Lower lobe of right lung (tissue), 2 donors: ENCODE measurements at regions not wholly inside any gene's neighbourhood (a gene's known extent, or its start where the extent isn't known, plus 50 kb on each side); places are given as distances from the start of the nearest gene placed in this dataset.
"Not testable (repeated sequence)": the region's sequence is repeated elsewhere in the genome, so short reads cannot be mapped to it uniquely, and the experiment has no call there.

Experiments used
- ATAC-seq, 2 donors: fragments of 200-7000 bp; cut with Tn5 transposase; one replicate each; pipeline ENCODE4 v1.9.1; 2020 to 2022; ENCODE audit warnings: mild to moderate bottlenecking in 2 of 2, moderate library complexity in 2 of 2
- DNase-seq: peaks from one replicate; pipeline ENCODE4 v3.0.0-alpha.2; 2020
- H3K27ac ChIP-seq: fragments of 200-600 bp; one replicate; pipeline ENCODE4 v1.8.0; 2022
- H3K27me3 ChIP-seq: fragments of 200-600 bp; one replicate; pipeline ENCODE4 v1.8.0; 2022; ENCODE audit warnings: low read depth
- H3K36me3 ChIP-seq: fragments of 200-600 bp; one replicate; pipeline ENCODE4 v1.8.0; 2022; ENCODE audit warnings: mild to moderate bottlenecking
- H3K4me1 ChIP-seq: fragments of 200-600 bp; one replicate; pipeline ENCODE4 v1.8.0; 2022
- H3K4me3 ChIP-seq: fragments of 200-600 bp; one replicate; pipeline ENCODE4 v1.8.0; 2022; ENCODE audit warnings: mild to moderate bottlenecking
- H3K9me3 ChIP-seq: fragments of 200-600 bp; one replicate; pipeline ENCODE4 v1.8.0; 2022
- CTCF ChIP-seq: fragments of 200-600 bp; IDR thresholded peaks from one replicate; pipeline ENCODE4 v1.8.0; 2022; ENCODE audit warnings: antibody characterized with exemption, mild to moderate bottlenecking
- intact Hi-C: fragments of 100-400 bp; cut with DNase I; formaldehyde crosslinking; loops from one replicate; pipeline ENCODE4 v1.11.0; 2022
- donor health status: DM: no; HTN: yes; CAD: no; lungs with severe emphysema.

GRCh38 chr11:90438069-90438468, 215.2 kb upstream of the CHORDC1 start:
- intact Hi-C loops = no loop called here
- no peak for DNase-seq
- no peaks in the 10 kb centered on the region for H3K27me3 ChIP-seq

GRCh38 chr11:90434858-90435257, 212.0 kb upstream of the CHORDC1 start:
- DNase-seq (no peak), ATAC-seq (no peak)
- Histone ChIP-seq H3K36me3 (no peaks in the 10 kb centered on the region), H3K9me3 (no peaks in the 10 kb centered on the region), H3K4me3 (no peak overlapping the region), H3K4me1 (no peaks in the 10 kb centered on the region), H3K27ac (no peak overlapping the region), H3K27me3 (no peaks in the 10 kb centered on the region)
- intact Hi-C loops = no loop called here
- TF ChIP-seq CTCF = no peak

More at GRCh38 chr11:90438069-90438468, 215.2 kb upstream of the CHORDC1 start:
- no peaks in the 10 kb centered on the region for H3K36me3 ChIP-seq
- no peaks in the 10 kb centered on the region for H3K9me3 ChIP-seq
- H3K27ac ChIP-seq = no peak overlapping the region
- H3K4me3 ChIP-seq = no peak overlapping the region
- no peak for ATAC-seq
- H3K4me1 ChIP-seq = no peaks in the 10 kb centered on the region
- no peak for TF ChIP-seq CTCF

GRCh38 chr11:90428836-90429235, 206.0 kb upstream of the CHORDC1 start:
- no peak overlapping the region for H3K4me3 ChIP-seq
- no peaks in the 10 kb centered on the region for H3K4me1 ChIP-seq
- no peak overlapping the region for H3K27ac ChIP-seq
- no peaks in the 10 kb centered on the region for H3K36me3 ChIP-seq
- TF ChIP-seq CTCF = no peak
- no peak for DNase-seq
- no peaks in the 10 kb centered on the region for H3K27me3 ChIP-seq
- ATAC-seq = no peak
- intact Hi-C loops = no loop called here
- H3K9me3 ChIP-seq = no peaks in the 10 kb centered on the region

- ATAC-seq (no peak), DNase-seq (no peak)
- Histone ChIP-seq H3K27ac (no peak overlapping the region), H3K27me3 (no peaks in the 10 kb centered on the region), H3K36me3 (no peaks in the 10 kb centered on the region), H3K9me3 (no peaks in the 10 kb centered on the region), H3K4me3 (no peak overlapping the region), H3K4me1 (no peaks in the 10 kb centered on the region)
- intact Hi-C loops = no loop called here
- TF ChIP-seq CTCF = no peak
These were observed 203.6 kb upstream of the CHORDC1 start for GRCh38 chr11:90426442-90426841.

GRCh38 chr11:90423378-90423777, 200.5 kb upstream of the CHORDC1 start:
- Histone ChIP-seq H3K9me3 (no peaks in the 10 kb centered on the region), H3K27ac (no peak overlapping the region), H3K36me3 (no peaks in the 10 kb centered on the region), H3K4me1 (no peaks in the 10 kb centered on the region), H3K4me3 (no peak overlapping the region), H3K27me3 (no peaks in the 10 kb centered on the region)
- DNase-seq = no peak
- ATAC-seq = no peak
- intact Hi-C loops = no loop called here
- TF ChIP-seq CTCF = no peak

- H3K36me3 ChIP-seq, H3K27ac ChIP-seq, intact Hi-C loops, H3K9me3 ChIP-seq, H3K4me3 ChIP-seq, H3K4me1 ChIP-seq, ATAC-seq, H3K27me3 ChIP-seq, DNase-seq: not testable (repeated sequence)
These were observed 199.9 kb upstream of the CHORDC1 start for GRCh38 chr11:90422787-90423186.
